Ascending aorta (tissue), 2 donors: ENCODE measurements at regions not wholly inside any gene's neighbourhood (a gene's known extent, or its start where the extent isn't known, plus 50 kb on each side); places are given as distances from the start of the nearest gene placed in this dataset.

ENCODE experiments used
- DNase-seq, 2 donors: peaks; one replicate each; pipeline ENCODE4 v3.0.0-alpha.2; 2019; ENCODE audit warnings: low spot score in 2 of 2
- H3K27ac ChIP-seq, 2 donors: fragments of 200-600 bp; sonication (generic); one replicate each; pipeline ENCODE4 v1.5.1; 2016 to 2017; ENCODE audit warnings: mild to moderate bottlenecking in 1 of 2
- H3K27me3 ChIP-seq: fragments of 200-600 bp; sonication (generic); one replicate; pipeline ENCODE4 v1.5.1; 2017
- H3K36me3 ChIP-seq, 2 donors: fragments of 200-600 bp; sonication (generic); one replicate each; pipeline ENCODE4 v1.5.1; 2016
- H3K4me1 ChIP-seq, 2 donors: fragments of 200-600 bp; sonication (generic); one replicate each; pipeline ENCODE4 v1.5.1; 2016 to 2017; ENCODE audit warnings: mild to moderate bottlenecking in 1 of 2
- H3K4me3 ChIP-seq, 2 donors: fragments of 200-600 bp; sonication (generic); one replicate each; pipeline ENCODE4 v1.5.1; 2016 to 2017; ENCODE audit warnings: mild to moderate bottlenecking in 1 of 2
- H3K9me3 ChIP-seq, 2 donors: fragments of 200-600 bp; sonication (generic); one replicate each; pipeline ENCODE4 v1.5.1; 2016
- CTCF ChIP-seq, 3 experiments: fragments of 200-600 bp in 2 of 3; fragments of 450-650 bp in 1 of 3; sonication (generic) in 2 of 3; IDR thresholded peaks; one replicate each; pipeline ENCODE4 v1.5.1; 2016 to 2019; ENCODE audit warnings: antibody characterized with exemption in 3 of 3, mild to moderate bottlenecking in 1 of 3, moderate library complexity in 1 of 3
- intact Hi-C: fragments of 100-400 bp; cut with DNase I; formaldehyde crosslinking; loops from one replicate; pipeline ENCODE4 v1.15.1; 2023

GRCh38 chr1:184212649-184213314 is 161.3 kb downstream of the TSEN15 start:
- DNase-seq: no peak
- Histone ChIP-seq H3K36me3 (no peaks in the 10 kb centered on the region), H3K27ac (peak overlapping the region in 1 of 2 donors; percentile 20), H3K4me1 (no peaks in the 10 kb centered on the region), H3K9me3 (no peaks in the 10 kb centered on the region), H3K4me3 (no peak overlapping the region), H3K27me3 (no peaks in the 10 kb centered on the region)
- intact Hi-C loops: no loop called here
- TF ChIP-seq CTCF (IDR thresholded peaks at IDR 0.05): no peak

- TF ChIP-seq CTCF (IDR thresholded peaks at IDR 0.05): no peak
- Histone ChIP-seq H3K36me3 (no peaks in the 10 kb centered on the region), H3K9me3 (no peaks in the 10 kb centered on the region), H3K27ac (no peak overlapping the region), H3K4me3 (no peak overlapping the region), H3K27me3 (no peaks in the 10 kb centered on the region), H3K4me1 (no peaks in the 10 kb centered on the region)
- no peak for DNase-seq
- intact Hi-C loops: no loop called here
These were observed 162.6 kb downstream of the TSEN15 start for GRCh38 chr1:184214128-184214527.

GRCh38 chr1:184215274-184215925 is 163.9 kb downstream of the TSEN15 start:
- no peak for TF ChIP-seq CTCF (IDR thresholded peaks at IDR 0.05)
- no peak for DNase-seq
- Histone ChIP-seq H3K4me1 (no peaks in the 10 kb centered on the region), H3K27me3 (no peaks in the 10 kb centered on the region), H3K9me3 (no peaks in the 10 kb centered on the region), H3K27ac (no peak overlapping the region), H3K36me3 (no peaks in the 10 kb centered on the region), H3K4me3 (no peak overlapping the region)
- intact Hi-C loops: no loop called here

- Histone ChIP-seq H3K27me3 (no peaks in the 10 kb centered on the region), H3K27ac (no peak overlapping the region), H3K9me3 (no peaks in the 10 kb centered on the region), H3K4me3 (no peak overlapping the region), H3K36me3 (no peaks in the 10 kb centered on the region), H3K4me1 (no peaks in the 10 kb centered on the region)
- TF ChIP-seq CTCF (IDR thresholded peaks at IDR 0.05): no peak
- no peak for DNase-seq
- intact Hi-C loops: no loop called here
These were observed 167.0 kb downstream of the TSEN15 start for GRCh38 chr1:184218458-184219075.

GRCh38 chr1:184219414-184219813 is 167.4 kb upstream of the C1orf21 start:
- intact Hi-C loops: no loop called here
- Histone ChIP-seq H3K27me3 (no peaks in the 10 kb centered on the region), H3K4me3 (no peak overlapping the region), H3K27ac (no peak overlapping the region), H3K36me3 (no peaks in the 10 kb centered on the region), H3K4me1 (no peaks in the 10 kb centered on the region), H3K9me3 (no peaks in the 10 kb centered on the region)
- DNase-seq: no peak
- TF ChIP-seq CTCF (IDR thresholded peaks at IDR 0.05): no peak
